Stimulated activated CD8-positive, alpha-beta memory T cell treated with anti-CD3 and anti-CD28 coated beads, Interleukin-4, amount 100 ng/mL, for 48 hours (primary cell): ENCODE measurements at regions not wholly inside any gene's neighbourhood (a gene's known extent, or its start where the extent isn't known, plus 50 kb on each side); places are given as distances from the start of the nearest gene placed in this dataset.
"Not testable (repeated sequence)": the region's sequence is repeated elsewhere in the genome, so short reads cannot be mapped to it uniquely, and the experiment has no call there.

Experiments
- DNase-seq: peaks from one replicate; pipeline ENCODE4 v3.0.0-alpha.2; 2020

DNA sequence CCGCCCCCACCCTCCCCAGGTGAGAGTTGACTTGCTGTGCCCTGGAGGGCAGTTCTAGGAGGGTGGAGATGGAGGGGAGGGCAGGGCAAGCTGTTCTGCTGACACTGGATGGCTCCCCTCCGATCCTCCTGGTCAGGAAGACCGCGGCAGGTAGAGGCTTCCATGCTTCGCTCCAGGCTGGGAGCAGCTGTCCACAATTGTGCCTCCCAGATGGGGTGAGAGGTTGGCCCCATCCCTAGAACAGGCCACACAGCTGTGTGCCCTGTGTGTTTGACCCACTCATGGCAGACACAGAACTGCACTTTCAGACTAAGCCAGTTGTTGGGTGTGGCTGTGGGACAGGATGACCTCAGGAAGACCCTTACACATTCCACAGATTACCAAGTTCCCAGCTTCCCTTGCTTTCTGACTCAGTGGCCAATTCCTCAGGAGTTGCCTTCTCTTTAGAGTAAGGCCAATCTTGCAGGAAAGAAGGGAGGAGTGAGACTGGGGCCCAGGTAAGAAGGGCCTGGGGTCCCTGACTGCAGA, 72.1 kb upstream of the HSPA9 start:
- no peak for DNase-seq

DNA sequence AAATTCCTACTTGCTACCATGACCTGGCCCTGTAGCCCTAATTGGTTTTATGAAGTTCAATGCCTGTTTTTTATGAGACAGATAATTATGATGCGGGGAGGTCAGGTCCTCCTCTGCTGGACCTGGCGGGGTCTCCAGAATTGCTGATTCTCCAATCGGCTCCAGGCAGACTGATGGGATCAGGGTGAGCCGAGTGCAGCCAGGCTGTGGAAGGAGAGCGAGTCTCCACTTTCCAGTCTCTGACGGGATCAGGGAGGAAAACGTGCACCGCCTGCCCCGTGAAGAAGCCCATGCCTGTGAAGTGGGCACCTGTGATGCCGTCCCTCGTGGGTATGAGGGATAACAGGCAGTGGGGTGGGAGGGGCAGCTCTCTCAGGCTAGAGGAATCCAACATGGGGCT, 71.5 kb upstream of the HSPA9 start:
- DNase-seq, result no peak

DNA sequence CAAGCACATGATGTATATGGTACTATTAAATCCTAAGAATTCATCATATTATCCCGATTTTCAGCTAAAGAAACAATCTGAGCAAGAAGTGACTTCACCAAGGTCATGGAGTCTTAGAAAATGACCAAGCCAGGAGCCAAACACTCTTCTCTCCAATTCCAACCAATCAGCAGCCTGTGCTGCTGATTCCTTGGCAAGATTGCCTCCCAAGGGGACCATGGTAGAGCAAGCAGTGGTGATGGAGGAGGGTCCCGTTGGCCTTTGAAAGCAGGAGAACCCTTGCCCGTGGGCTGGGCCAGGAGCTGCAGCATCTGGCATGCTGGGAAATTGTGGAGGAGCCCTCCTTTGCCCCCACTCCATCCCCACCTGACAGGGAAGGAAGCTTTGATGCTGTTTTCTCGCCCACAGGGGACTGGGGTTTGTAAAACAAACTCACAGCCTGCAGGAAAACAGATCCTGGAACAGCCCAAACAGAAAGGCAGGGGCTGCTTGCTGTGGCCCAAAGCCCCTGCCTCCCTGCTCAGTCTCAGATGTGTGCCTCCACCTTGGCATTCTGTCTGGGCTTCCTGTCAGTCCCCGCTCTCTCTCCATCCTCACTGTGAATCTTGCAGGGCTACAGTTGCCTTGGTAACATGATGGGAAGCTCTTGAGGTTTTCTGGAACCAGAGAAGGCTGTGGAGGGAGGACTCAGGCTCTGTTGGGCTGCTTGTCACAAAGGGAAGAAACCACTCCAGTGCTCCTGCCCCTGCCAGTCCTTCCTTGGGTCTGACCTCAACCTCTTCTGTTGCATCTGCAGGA, 70.8 kb upstream of the HSPA9 start:
- DNase-seq, result no peak

DNA sequence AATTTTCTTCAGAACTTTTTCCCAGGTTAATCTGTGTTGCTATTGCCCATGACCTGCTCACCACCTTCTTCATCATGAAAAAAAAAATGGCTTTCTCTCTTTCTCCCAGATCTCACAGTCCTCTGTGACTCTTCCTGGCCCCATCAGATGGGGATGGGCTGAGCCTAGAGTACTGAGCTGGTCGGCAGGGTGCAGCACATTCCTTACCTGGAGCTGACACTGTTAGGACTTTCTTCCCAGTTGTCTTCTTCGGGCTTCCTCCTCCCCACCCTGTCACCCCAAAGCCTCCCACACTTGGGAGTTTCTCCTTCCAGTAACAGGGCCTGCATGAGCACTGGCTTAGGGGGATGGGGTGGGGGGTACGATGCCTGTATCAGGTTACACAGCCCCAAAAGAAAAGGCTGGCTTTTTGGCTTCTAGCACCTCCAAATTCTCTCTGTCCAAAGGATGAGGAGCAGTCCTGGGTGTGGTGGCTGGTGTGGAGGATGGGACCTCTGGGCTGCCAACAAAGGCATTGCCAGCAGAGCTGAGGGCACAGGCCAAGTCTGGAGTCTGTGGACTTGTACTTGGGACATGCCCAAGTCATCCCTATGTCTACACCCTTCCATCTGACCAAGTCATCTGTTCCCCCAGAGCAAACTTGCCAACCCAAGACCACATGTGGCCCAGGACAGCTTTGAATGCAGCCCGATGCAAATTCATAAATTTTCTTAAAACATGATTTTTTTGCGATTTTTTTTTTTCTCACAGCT, 68.0 kb upstream of the HSPA9 start:
- no peak for DNase-seq

DNA sequence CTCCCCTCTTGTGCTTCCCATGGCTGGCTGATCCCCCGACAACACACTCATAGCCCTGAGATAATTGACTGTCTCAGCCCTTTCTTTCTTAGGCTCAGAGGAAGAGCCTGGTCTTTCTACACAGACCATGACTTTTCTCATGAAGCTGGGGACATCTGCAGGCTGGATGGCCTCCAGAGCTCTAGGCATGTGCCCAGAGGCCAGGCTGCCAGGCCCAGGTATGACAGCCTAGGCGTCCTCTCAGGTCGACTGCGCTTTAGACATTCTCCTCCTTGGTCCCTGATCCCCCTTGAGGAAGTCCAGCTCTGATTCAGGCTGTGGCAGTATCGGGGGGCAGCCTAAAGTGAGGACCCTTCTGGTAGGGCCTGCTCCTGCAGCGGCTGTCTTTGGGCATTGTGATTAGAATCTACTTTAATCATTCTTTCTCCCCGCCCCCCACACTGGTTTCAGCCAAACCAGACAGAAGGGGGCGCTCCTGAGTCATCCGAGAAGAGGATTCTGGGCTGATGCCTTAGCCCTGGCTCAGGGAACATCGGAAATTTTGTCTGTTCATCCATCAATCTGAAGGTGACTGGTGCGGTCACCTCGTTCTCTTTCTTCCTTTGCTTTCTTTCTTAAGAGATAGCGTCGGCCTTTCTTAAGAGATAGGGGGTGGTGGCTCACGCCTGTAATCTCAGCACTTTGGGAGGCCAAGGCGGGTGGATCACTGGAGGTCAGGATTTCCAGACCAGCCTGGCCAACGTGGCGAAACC, 66.5 kb upstream of the HSPA9 start:
- peak; percentile 96 for DNase-seq

DNA sequence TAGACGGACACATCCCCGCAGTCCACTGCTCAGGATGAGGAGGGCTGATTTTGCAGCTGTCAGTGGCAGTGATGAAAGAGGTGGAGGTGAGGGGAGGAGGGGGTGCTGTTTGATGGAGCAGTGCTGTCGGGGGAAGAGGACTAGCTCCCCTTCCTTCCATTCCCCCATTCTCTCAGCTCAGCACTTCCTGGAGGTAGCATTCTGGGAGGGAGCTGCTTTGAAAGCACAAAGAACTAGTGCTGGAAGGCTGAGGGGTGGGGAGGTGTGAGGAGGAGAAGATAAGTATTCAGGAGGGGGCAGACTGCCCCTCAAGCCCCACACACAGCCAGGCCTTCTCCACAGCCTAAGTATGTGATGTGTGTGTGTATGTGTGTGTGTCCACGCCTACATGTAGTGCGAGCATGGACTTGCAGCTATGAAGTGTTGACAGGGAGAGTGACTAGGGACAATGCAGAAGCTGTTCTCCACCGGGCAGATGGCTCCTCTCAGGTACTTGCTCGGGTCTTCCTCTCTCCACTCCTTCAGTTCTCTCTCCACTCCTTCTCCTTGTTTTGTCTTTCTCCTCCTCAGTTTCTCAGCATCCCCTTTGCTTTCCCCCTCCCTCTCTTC, 65.5 kb upstream of the HSPA9 start:
- DNase-seq, result no peak

DNA sequence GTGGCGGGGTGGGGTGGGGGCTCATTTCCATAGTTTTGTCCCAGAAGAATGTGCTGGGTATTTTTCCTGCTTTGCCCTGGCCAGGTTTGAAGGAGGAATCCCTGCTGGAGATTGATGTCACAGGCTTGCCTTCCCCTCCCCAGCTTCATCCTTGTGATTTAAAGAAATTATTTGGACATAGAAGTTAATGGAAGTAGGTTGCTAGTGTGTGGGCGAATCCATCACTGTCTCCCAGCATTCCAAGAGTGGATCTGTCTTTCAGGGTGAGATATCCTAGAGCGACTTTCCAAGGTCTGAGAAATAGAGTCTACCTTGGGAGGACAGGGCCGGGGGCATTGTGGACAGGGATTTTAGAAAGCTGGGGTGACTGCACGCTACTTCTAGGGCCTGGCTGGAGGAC, 64.9 kb upstream of the HSPA9 start:
- DNase-seq, result no peak

DNA sequence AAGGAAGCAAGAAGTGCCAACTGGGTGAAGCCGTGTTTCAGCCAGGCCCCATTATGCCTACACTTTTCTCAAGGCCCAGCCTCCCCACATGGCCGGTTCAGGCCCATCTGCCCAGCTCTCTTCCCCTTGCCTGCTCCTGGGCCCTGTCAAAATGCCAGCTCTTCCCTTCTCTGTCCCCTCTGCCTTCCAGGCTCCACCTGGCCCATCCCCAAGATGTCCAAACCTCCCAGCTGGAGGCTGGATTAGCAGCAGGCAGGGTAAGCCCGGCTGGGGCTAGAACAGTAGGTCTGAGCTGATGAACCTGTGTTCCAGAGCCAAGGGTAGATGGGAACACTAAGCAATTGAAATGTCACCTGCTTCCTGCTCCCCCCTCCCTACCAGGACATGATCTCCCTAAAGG, 64.1 kb upstream of the HSPA9 start:
- DNase-seq, result no peak

DNA sequence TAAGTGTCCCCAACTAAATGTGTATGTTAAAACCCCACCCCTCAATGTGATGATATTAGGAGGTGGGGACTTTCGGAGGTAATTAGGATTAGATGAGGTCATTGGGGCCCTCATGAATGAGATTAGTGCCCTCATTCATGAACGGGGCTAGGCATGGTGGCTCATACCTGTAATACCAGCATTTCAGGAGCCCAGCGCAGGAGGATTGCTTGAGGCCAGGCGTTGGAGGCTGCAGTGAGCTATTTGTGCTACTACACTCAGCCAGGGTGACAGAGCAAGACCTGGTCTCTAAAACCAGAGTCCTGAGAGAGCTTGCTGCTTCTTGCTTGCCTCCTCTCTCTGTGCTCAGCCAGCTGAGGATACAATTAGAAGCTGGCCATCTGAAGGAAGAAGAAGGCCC, 62.1 kb upstream of the HSPA9 start:
- no peak for DNase-seq

DNA sequence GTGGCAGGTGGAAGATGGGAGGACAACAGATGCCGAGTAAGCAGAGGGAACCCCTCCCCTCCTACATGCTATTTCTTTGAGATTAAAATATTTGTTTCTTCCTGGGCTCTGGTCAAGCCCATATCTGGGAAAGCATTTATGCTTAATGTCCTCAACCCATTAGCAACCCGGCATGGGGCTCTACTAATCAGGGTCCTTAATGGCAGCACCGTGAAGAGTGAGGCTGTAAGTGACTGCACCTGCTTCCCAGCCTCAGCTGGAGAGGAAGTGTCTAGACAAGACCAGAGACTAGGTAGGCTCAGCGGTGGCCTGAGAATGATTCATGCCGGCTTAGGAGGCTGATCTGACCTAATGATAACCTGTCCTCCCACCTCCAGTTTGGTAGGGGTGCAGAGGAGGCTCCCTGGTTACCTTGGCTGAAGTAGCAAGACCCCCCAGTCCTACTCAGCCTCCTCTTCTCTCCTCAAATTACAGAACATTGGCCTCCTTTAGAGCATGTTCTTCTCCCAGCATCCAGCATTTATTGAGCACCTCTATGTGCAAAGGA, 61.3 kb upstream of the HSPA9 start:
- DNase-seq, result no peak

DNA sequence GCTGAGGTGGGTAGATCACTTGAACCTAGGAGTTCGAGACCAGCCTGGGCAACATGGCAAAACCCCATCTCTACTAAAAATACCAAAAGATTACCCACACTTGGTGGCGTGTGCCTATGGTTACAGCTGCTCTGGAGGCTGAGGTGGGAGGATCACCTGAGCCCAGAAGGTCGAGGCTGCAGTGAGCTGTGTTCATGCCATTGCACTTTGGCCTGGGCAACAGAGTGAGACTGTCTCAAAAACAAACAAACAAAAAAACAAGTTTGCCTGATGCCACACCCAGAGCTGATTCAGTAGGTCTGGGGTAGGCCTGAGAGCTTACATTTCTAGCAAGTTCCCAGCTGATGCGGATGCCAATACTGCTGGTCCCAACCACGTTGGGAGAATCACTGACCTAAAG, 60.5 kb upstream of the HSPA9 start:
- no peak for DNase-seq

DNA sequence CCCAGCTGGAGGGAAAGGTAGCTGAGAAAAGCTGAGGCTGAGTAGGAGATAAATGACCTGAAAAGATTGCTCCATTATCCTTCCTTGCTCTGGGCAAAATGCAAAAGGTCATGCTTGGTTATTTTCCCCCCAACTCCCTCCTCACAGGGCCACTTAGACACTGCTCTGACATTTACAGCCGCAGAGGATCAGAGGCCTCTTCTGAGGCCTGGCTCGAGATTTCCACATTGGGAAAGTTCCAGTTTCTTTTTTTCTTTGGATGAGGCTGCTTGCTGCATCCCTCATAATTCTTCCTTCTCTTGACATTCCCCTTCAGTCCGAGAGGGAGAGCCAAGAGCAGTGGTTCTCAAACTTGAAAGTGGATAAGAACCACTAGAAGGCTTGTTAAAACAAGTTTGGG, 60.1 kb upstream of the HSPA9 start:
- DNase-seq, result no peak

DNA sequence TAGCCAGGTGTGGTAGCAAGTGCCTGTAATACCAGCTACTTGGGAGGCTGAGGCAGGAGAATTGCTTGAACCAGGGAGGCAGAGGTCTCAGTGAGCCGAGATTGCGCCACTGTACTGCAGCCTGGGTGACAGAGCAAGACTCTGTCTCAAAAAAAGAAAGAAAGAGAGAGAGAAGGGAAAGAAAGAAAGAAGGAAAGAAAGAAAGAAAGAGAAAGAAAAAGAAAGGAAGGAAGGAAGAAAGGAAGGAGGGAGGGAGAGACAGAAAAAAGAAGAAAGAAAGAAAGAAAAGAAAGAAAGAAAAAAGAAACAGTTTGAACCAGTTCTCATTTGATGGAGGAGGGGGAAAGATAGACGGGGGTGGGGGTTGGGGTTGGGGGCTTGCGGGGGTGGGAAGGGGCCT, 59.6 kb upstream of the HSPA9 start:
- not testable (repeated sequence) for DNase-seq

DNA sequence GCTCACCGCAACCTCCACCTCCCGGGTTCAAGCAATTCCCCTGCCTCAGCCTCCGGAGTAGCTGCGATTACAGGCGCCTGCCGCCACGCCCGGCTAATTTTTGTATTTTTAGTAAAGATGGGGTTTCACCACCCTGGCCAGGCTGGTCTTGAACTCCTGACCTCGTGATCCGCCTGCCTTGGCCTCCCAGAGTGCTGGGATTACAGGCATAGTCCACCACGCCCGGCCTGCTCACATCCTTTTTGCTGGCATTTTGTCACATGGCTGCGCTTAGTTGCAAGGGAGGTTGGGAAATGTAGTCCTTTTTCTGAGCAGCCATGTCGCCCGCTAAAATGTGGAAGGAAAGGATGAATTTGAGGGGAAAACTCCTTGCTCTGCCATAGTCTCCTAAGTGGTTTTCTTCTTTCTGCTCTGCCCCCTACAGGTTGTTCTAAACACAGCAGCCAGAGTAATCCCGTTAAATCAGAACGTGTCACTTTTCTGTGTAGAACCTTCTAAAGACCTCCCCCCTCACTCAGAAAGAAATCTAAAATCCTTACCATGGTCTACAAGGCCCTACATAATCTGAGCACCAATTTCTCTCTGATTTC, 57.8 kb upstream of the HSPA9 start:
- peak; percentile 50 for DNase-seq

DNA sequence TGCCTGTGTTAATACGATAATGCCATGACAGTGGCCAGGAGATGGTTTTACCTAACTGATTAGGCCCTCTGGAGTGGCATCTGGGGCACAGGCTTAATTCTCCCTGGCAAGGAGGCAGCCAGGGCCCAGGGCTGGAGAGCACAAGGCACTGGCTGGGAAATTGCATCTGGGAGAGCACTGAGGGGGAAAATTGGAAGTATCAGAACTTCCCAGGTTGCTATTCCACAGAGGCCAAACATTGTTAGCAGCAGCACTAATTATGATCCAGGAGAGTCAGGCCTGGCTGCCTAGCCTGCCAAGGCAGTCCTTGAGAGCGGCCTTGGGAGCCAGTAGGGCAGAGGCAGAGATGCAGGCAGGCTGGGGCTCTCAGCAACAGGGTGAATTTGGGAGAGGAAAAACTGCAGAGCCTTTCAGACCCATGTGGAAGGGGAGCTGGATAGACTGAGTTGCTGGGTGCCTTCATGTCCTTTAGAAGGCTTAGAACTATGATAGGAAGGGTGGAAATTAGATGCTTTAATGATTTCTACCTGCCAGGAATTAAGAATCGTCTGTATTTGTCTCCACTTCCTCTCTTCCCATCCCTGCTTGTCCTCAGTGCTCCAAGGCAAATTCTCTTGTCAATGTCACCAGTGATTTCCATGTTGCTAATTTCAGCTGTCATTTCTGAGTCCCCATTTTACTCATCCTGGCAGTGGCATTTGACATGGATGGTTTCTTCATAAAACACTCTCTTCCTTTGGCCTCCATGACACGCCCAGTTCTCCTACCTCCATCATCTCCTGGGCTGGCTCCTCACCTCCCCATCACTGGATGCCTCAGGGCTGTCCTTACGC, 56.1 kb upstream of the HSPA9 start:
- no peak for DNase-seq

DNA sequence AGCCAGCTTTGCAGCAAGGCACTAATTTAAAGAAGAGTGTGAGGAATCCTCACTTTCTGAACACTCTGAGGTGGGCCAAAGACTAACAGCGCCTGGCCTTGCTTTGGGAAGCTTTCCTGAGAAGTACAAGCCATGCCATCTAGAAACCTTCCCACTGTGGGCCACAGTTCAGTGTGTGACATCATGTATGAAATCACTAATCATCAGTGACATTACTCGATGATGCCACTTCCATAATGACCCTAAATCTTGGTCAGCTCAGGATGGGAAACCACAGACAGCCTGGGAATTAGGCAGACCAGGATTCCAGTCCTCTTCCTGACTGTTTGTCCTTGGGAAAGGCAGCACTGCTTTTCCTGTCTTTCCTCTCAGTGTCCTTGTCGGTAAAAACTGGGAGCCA, 54.2 kb upstream of the HSPA9 start:
- no peak for DNase-seq

DNA sequence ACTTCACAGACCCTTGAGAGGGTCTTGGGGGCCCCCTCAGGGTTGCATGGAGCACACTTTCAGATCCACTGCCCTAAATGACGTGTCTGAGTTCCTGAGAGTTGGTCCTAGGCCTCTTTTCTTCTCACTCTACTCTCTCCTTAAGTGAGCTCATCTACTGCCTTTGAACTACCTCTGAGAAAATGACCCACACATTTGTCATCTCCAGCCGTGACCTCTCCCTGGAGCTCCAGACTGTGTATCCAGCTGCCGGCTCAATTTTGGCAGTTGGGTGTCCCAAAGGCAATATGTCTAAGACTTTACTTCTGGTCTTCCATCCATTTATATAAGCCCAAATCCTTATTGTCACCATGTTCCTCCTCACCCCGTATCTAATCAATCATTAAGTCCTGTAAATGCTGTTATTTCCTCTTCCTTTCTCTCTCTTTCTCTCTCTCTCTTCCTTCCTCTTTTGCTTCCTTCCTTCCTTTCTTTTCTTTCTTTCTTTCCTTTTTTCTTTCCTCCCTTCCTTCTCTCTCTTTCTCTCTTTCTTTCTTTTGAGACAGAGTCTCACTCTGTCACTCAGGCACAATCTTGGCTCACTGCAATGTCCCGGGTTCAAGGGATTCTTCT, 51.2 kb upstream of the HSPA9 start:
- DNase-seq, result no peak

DNA sequence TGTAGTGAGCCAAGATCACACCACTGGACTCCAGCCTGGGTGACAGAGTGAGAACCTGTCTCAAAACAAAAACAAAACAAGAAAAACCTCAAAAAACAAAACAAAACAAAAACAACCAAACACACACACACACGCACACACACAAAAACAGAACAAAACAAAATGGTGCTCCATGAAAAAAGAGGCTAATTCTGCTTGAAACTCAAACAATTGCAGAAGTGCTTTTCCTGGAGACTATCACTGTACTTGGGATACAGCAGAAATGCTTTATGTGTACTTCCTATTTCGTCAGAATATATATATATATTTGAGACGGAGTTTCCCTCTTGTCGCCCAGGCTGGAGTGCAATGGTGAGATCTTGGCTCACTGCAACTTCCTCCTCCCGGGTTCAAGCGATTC, 49.9 kb upstream of the HSPA9 start:
- DNase-seq, result no peak
